ENCODE measurements at regions not wholly inside any gene's neighbourhood (a gene's known extent, or its start where the extent isn't known, plus 50 kb on each side); places are given as distances from the start of the nearest gene placed in this dataset.

GRCh38 chr13:48761256-48761655, 107.5 kb downstream of the CYSLTR2 start:
- DNase-seq (ENCODE audit: low spot score): no peak

- peak; percentile 85 for DNase-seq (ENCODE audit: low spot score)
These were observed 115.5 kb downstream of the CYSLTR2 start for GRCh38 chr13:48769107-48769704.

GRCh38 chr13:48770372-48770771, 116.6 kb downstream of the CYSLTR2 start:
- no peak for DNase-seq (ENCODE audit: low spot score)

GRCh38 chr13:48772908-48773307, 119.2 kb downstream of the CYSLTR2 start:
- no peak for DNase-seq (ENCODE audit: low spot score)

GRCh38 chr13:48773531-48774275, 120.0 kb downstream of the CYSLTR2 start:
- DNase-seq (ENCODE audit: low spot score): no peak

- DNase-seq (ENCODE audit: low spot score): no peak
These were observed 121.6 kb downstream of the CYSLTR2 start for GRCh38 chr13:48775285-48775684.

- DNase-seq (ENCODE audit: low spot score): no peak
These were observed 122.1 kb downstream of the CYSLTR2 start for GRCh38 chr13:48775804-48776203.

- no peak for DNase-seq (ENCODE audit: low spot score)
These were observed 122.7 kb downstream of the CYSLTR2 start for GRCh38 chr13:48776401-48776800.

- DNase-seq (ENCODE audit: low spot score): no peak
These were observed 124.9 kb downstream of the CYSLTR2 start for GRCh38 chr13:48778610-48779009.

- no peak for DNase-seq (ENCODE audit: low spot score)
These were observed 127.1 kb downstream of the CYSLTR2 start for GRCh38 chr13:48780713-48781341.

- DNase-seq (ENCODE audit: low spot score): no peak
These were observed 128.7 kb downstream of the CYSLTR2 start for GRCh38 chr13:48782429-48782840.

- DNase-seq (ENCODE audit: low spot score): no peak
These were observed 129.5 kb downstream of the CYSLTR2 start for GRCh38 chr13:48783181-48783630.

GRCh38 chr13:48783695-48784230, 130.0 kb downstream of the CYSLTR2 start:
- no peak for DNase-seq (ENCODE audit: low spot score)

- DNase-seq (ENCODE audit: low spot score): no peak
These were observed 131.3 kb downstream of the CYSLTR2 start for GRCh38 chr13:48784916-48785548.

- DNase-seq (ENCODE audit: low spot score): no peak
These were observed 136.5 kb downstream of the CYSLTR2 start for GRCh38 chr13:48790199-48790598.

GRCh38 chr13:48790966-48791365, 137.2 kb downstream of the CYSLTR2 start:
- no peak for DNase-seq (ENCODE audit: low spot score)

GRCh38 chr13:48797127-48797526, 143.4 kb downstream of the CYSLTR2 start:
- no peak for DNase-seq (ENCODE audit: low spot score)

GRCh38 chr13:48797761-48798160, 144.0 kb downstream of the CYSLTR2 start:
- no peak for DNase-seq (ENCODE audit: low spot score)

GRCh38 chr13:48798180-48798579, 144.5 kb downstream of the CYSLTR2 start:
- DNase-seq (ENCODE audit: low spot score): no peak

- no peak for DNase-seq (ENCODE audit: low spot score)
These were observed 147.5 kb downstream of the CYSLTR2 start for GRCh38 chr13:48801255-48801654.

GRCh38 chr13:48804821-48805601, 151.3 kb downstream of the CYSLTR2 start:
- peak; percentile 26 for DNase-seq (ENCODE audit: low spot score)

GRCh38 chr13:48806522-48806921, 152.8 kb downstream of the CYSLTR2 start:
- no peak for DNase-seq (ENCODE audit: low spot score)
